GM13976 (cell line): ENCODE measurements at regions not wholly inside any gene's neighbourhood (a gene's known extent, or its start where the extent isn't known, plus 50 kb on each side); places are given as distances from the start of the nearest gene placed in this dataset.
"Not testable (repeated sequence)": the region's sequence is repeated elsewhere in the genome, so short reads cannot be mapped to it uniquely, and the experiment has no call there.

Experiments
- DNase-seq: peaks from one replicate; pipeline ENCODE4 v3.0.0; 2012; ENCODE audit warnings: low spot score
- CTCF ChIP-seq: IDR thresholded peaks from 2 replicates; pipeline ENCODE4 v1.5.1; 2012; ENCODE audit warnings: borderline replicate concordance, mild to moderate bottlenecking; ENCODE audit not compliant: insufficient read depth; ENCODE audit errors: extremely low read depth, missing control alignments, control extremely low read depth
- in situ Hi-C: fragments of 300-500 bp; cut with MboI; formaldehyde crosslinking; loops from one replicate; pipeline ENCODE4 v1.12.0; 2022; ENCODE audit warnings: low sequenced_read_pairs, mixed read lengths, inconsistent platforms; ENCODE audit not compliant: unreplicated experiment

- DNase-seq: no peak
- TF ChIP-seq CTCF: no peak
- in situ Hi-C loops: loop anchor here (25.0 kb wide), 1 partner anchor 304 kb away; the partner anchor contains the start of gene SFMBT2
Measured at GRCh38 chr10:7108141-7108540, 302.7 kb downstream of the SFMBT2 start.

GRCh38 chr10:7107285-7107684 lies 303.5 kb downstream of the SFMBT2 start:
- in situ Hi-C loops: loop anchor here (25.0 kb wide), 1 partner anchor 305 kb away; the partner anchor contains the start of gene SFMBT2
- TF ChIP-seq CTCF: no peak
- no peak for DNase-seq

- DNase-seq: not testable (repeated sequence)
- in situ Hi-C loops: loop anchor here (25.0 kb wide), 1 partner anchor 308 kb away; the partner anchor contains the start of gene SFMBT2
Measured at GRCh38 chr10:7104379-7104778, 306.5 kb downstream of the SFMBT2 start.

GRCh38 chr10:7102557-7103349 lies 308.1 kb downstream of the SFMBT2 start:
- in situ Hi-C loops: loop anchor here (25.0 kb wide), 1 partner anchor 310 kb away; the partner anchor contains the start of gene SFMBT2
- no peak for DNase-seq
- TF ChIP-seq CTCF: no peak

- DNase-seq: no peak
- in situ Hi-C loops: loop anchor here (25.0 kb wide), 1 partner anchor 310 kb away; the partner anchor contains the start of gene SFMBT2
- TF ChIP-seq CTCF: no peak
Measured at GRCh38 chr10:7102084-7102483, 308.8 kb downstream of the SFMBT2 start.

GRCh38 chr10:7101451-7101850 lies 309.4 kb downstream of the SFMBT2 start:
- no peak for TF ChIP-seq CTCF

GRCh38 chr10:7100032-7100702 lies 310.7 kb downstream of the SFMBT2 start:
- in situ Hi-C loops: loop anchor here (25.0 kb wide), 1 partner anchor 312 kb away; the partner anchor contains the start of gene SFMBT2
- no peak for DNase-seq
- TF ChIP-seq CTCF: no peak

More at GRCh38 chr10:7101451-7101850, 309.4 kb downstream of the SFMBT2 start:
- no peak for DNase-seq
- in situ Hi-C loops: loop anchor here (25.0 kb wide), 1 partner anchor 311 kb away; the partner anchor contains the start of gene SFMBT2
